ENCODE measurements at regions not wholly inside any gene's neighbourhood (a gene's known extent, or its start where the extent isn't known, plus 50 kb on each side); places are given as distances from the start of the nearest gene placed in this dataset.

DNA sequence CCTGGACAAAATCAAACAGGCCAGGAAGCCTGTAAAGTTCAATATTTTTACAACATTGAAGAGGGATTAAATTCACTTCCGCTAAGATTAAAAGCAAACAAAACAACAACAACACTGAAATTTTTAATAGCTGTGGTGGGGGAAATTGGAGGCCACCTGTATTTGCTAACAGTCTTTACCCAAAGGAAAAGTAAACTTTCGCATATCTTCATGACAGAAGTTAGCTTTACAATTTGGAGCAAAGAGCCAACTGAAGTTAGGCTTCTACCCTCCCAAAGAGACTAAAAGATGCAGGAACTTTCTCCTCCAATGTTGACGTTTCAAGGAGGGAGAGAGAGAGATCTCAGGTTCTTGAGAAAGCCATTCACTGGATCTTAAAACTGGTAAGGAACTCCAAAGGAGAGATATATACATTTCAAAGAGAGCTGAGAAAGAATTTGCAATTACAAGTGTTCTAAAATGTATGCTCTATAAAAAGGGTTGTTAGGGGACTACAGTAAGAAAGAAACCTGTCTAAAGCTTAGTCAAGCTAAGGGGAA lies 349.2 kb upstream of the CDH9 start:
- H3K4me3 ChIP-seq (replicated peaks; ENCODE audit: low read depth, low read length) = no peak overlapping the region
- DNase-seq (ENCODE audit: low read depth) = no peak
- TF ChIP-seq CTCF (IDR thresholded peaks at IDR 0.05; ENCODE audit: low read length, missing control alignments) = no peak

- H3K4me3 ChIP-seq (replicated peaks; ENCODE audit: low read depth, low read length) = no peak overlapping the region
- no peak for TF ChIP-seq CTCF (IDR thresholded peaks at IDR 0.05; ENCODE audit: low read length, missing control alignments)
- DNase-seq (ENCODE audit: low read depth) = no peak
Observed at GRCh38 chr5:27381686-27382085, 343.3 kb upstream of the CDH9 start.

DNA sequence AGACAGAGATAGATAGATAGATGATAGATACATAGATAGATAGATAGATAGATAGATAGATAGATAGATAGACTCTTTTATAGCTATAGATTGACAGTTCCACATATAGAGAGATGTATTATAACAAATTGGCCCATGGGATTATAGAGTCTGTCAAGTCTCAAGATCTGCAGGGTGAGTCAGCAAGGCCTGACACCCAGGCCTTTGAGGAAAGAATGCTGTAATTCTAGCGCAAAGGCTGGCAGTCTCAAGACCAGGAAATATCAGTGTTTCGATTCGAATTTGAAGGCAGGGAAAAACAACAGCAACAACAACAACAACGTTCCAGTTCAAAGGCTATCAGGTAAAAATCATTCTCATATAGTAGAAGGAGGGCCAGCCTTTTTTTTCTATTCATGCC lies 339.2 kb upstream of the CDH9 start:
- no peak overlapping the region for H3K4me3 ChIP-seq (replicated peaks; ENCODE audit: low read depth, low read length)
- no peak for TF ChIP-seq CTCF (IDR thresholded peaks at IDR 0.05; ENCODE audit: low read length, missing control alignments)
- peak; percentile 0 for DNase-seq (ENCODE audit: low read depth)

- no peak for TF ChIP-seq CTCF (IDR thresholded peaks at IDR 0.05; ENCODE audit: low read length, missing control alignments)
- DNase-seq (ENCODE audit: low read depth) = no peak
- no peak overlapping the region for H3K4me3 ChIP-seq (replicated peaks; ENCODE audit: low read depth, low read length)
Observed at GRCh38 chr5:27353970-27354369, 315.6 kb upstream of the CDH9 start.

DNA sequence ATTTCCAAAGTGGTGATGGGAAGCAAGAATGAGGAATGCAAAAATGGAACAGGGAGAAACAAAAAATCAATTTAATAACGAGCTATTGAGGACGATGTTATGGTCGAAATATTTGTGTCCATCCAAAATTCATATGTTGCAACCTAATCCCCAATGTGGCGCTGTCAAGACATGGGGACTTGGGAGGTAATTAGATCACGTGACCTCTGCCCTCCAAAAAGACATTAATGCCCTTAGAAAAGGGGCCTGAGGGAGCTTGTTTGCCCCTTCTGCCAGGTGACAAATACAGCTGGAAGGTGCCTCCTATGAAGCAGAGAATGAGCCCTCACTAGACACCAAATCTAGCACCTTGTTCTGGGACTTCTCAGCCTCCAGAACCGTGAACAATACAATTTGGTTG lies 315.2 kb upstream of the CDH9 start:
- no peak overlapping the region for H3K4me3 ChIP-seq (replicated peaks; ENCODE audit: low read depth, low read length)
- no peak for TF ChIP-seq CTCF (IDR thresholded peaks at IDR 0.05; ENCODE audit: low read length, missing control alignments)
- no peak for DNase-seq (ENCODE audit: low read depth)

DNA sequence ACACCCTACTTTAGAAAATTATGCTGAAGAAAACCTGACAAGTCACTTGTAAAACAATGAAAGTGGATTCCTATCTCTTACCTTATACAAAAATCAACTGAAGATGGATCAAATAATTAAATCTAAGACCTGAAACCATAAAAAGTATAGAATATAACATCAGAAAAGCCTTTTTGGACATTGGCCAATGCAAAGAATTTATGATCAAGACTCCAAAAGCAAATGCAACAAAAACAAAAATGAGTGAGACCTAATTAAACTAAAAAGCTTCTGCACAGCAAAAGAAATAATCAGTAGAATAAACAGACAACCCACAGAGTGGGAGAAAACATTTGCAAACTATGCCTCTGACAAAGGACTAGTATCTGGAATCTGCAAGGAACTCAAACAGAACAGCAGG lies 303.0 kb upstream of the CDH9 start:
- no peak overlapping the region for H3K4me3 ChIP-seq (replicated peaks; ENCODE audit: low read depth, low read length)
- DNase-seq (ENCODE audit: low read depth) = no peak
- no peak for TF ChIP-seq CTCF (IDR thresholded peaks at IDR 0.05; ENCODE audit: low read length, missing control alignments)

GRCh38 chr5:27336817-27337216 lies 298.4 kb upstream of the CDH9 start:
- no peak for TF ChIP-seq CTCF (IDR thresholded peaks at IDR 0.05; ENCODE audit: low read length, missing control alignments)
- H3K4me3 ChIP-seq (replicated peaks; ENCODE audit: low read depth, low read length) = no peak overlapping the region
- no peak for DNase-seq (ENCODE audit: low read depth)

Data from fibroblast of pulmonary artery (primary cell).